Caki2 (cell line): ENCODE measurements at regions not wholly inside any gene's neighbourhood (a gene's known extent, or its start where the extent isn't known, plus 50 kb on each side); places are given as distances from the start of the nearest gene placed in this dataset.
"Not testable (repeated sequence)": the region's sequence is repeated elsewhere in the genome, so short reads cannot be mapped to it uniquely, and the experiment has no call there.

Experiments
- DNase-seq: peaks from one replicate; pipeline ENCODE4 v3.0.0-alpha.2; 2015; ENCODE audit warnings: low read depth
- in situ Hi-C: cut with HindIII; loops from 2 replicates; pipeline ENCODE4 v1.10.0; 2016; ENCODE audit warnings: low sequenced_read_pairs, low pct_unique_long_range_greater_than_20kb, mixed read lengths

GRCh38 chr9:82052081-82052480 is 63.5 kb downstream of the SPATA31D1 start:
- in situ Hi-C loops = no loop called here
- DNase-seq = no peak

GRCh38 chr9:82054264-82055015 is 65.9 kb downstream of the SPATA31D1 start:
- in situ Hi-C loops = no loop called here
- no peak for DNase-seq

- DNase-seq = no peak
- in situ Hi-C loops = no loop called here
Observed at GRCh38 chr9:82057805-82058204, 69.2 kb downstream of the SPATA31D1 start.

GRCh38 chr9:82061801-82062200 is 73.2 kb downstream of the SPATA31D1 start:
- DNase-seq, in situ Hi-C loops: not testable (repeated sequence)

- DNase-seq = no peak
- in situ Hi-C loops = no loop called here
Observed at GRCh38 chr9:82062245-82062644, 73.7 kb downstream of the SPATA31D1 start.

GRCh38 chr9:82073551-82074543 is 85.3 kb downstream of the SPATA31D1 start:
- in situ Hi-C loops = no loop called here
- DNase-seq = no peak

- in situ Hi-C loops = no loop called here
- no peak for DNase-seq
Observed at GRCh38 chr9:82080265-82080664, 91.7 kb downstream of the SPATA31D1 start.

GRCh38 chr9:82081496-82081895 is 92.9 kb downstream of the SPATA31D1 start:
- no peak for DNase-seq
- in situ Hi-C loops = no loop called here

- no peak for DNase-seq
- in situ Hi-C loops = no loop called here
Observed at GRCh38 chr9:82082563-82082962, 94.0 kb downstream of the SPATA31D1 start.

- no peak for DNase-seq
- in situ Hi-C loops = no loop called here
Observed at GRCh38 chr9:82088591-82088990, 100.0 kb downstream of the SPATA31D1 start.

- in situ Hi-C loops = no loop called here
- no peak for DNase-seq
Observed at GRCh38 chr9:82090046-82090445, 101.5 kb downstream of the SPATA31D1 start.

- no peak for DNase-seq
- in situ Hi-C loops = no loop called here
Observed at GRCh38 chr9:82091100-82091499, 102.5 kb downstream of the SPATA31D1 start.

- DNase-seq = no peak
- in situ Hi-C loops = no loop called here
Observed at GRCh38 chr9:82091610-82092009, 103.0 kb downstream of the SPATA31D1 start.

- in situ Hi-C loops = no loop called here
- DNase-seq = no peak
Observed at GRCh38 chr9:82101475-82101874, 112.9 kb downstream of the SPATA31D1 start.

- in situ Hi-C loops = no loop called here
Observed at GRCh38 chr9:82104252-82104651, 115.7 kb downstream of the SPATA31D1 start.

GRCh38 chr9:82105729-82106128 is 117.2 kb downstream of the SPATA31D1 start:
- in situ Hi-C loops = no loop called here
- no peak for DNase-seq

More at GRCh38 chr9:82104252-82104651, 115.7 kb downstream of the SPATA31D1 start:
- DNase-seq = no peak

GRCh38 chr9:82106536-82106935 is 118.0 kb downstream of the SPATA31D1 start:
- in situ Hi-C loops = no loop called here
- no peak for DNase-seq

GRCh38 chr9:82108474-82108873 is 119.9 kb downstream of the SPATA31D1 start:
- in situ Hi-C loops = no loop called here

GRCh38 chr9:82108941-82109340 is 120.4 kb downstream of the SPATA31D1 start:
- in situ Hi-C loops = no loop called here
- DNase-seq = no peak

More at GRCh38 chr9:82108474-82108873, 119.9 kb downstream of the SPATA31D1 start:
- no peak for DNase-seq
